Progenitor cell of endocrine pancreas (in vitro differentiated cells): ENCODE measurements at regions not wholly inside any gene's neighbourhood (a gene's known extent, or its start where the extent isn't known, plus 50 kb on each side); places are given as distances from the start of the nearest gene placed in this dataset.

ENCODE experiments used
- DNase-seq: peaks from one replicate; pipeline ENCODE4 v3.0.0; 2021; ENCODE audit warnings: low spot score; ENCODE audit not compliant: unreplicated experiment
- H3K27ac Mint-ChIP-seq: 2 replicates; pipeline ENCODE4 v1.8.0; 2021; ENCODE audit warnings: mild to moderate bottlenecking, moderate library complexity, mixed read lengths
- H3K27me3 Mint-ChIP-seq: 2 replicates; pipeline ENCODE4 v1.8.0; 2021; ENCODE audit warnings: mixed read lengths
- H3K36me3 Mint-ChIP-seq: 2 replicates; pipeline ENCODE4 v1.8.0; 2022; ENCODE audit warnings: mixed read lengths; ENCODE audit not compliant: insufficient read depth
- H3K4me1 Mint-ChIP-seq: 2 replicates; pipeline ENCODE4 v1.8.0; 2021; ENCODE audit warnings: low read depth, mixed read lengths
- H3K4me3 Mint-ChIP-seq: 2 replicates; pipeline ENCODE4 v1.8.0; 2021; ENCODE audit warnings: low read depth, mild to moderate bottlenecking, moderate library complexity, mixed read lengths
- H3K9me3 Mint-ChIP-seq: 2 replicates; pipeline ENCODE4 v1.8.0; 2021; ENCODE audit warnings: low read depth, mixed read lengths
- TF ChIP-seq, protein P1 (sequence below): fragments of 200-600 bp; sonication (generic); IDR thresholded peaks from one replicate; pipeline ENCODE4 v1.5.0; 2021; ENCODE audit warnings: antibody characterized with exemption, mild to moderate bottlenecking; ENCODE audit not compliant: unreplicated experiment

DNA sequence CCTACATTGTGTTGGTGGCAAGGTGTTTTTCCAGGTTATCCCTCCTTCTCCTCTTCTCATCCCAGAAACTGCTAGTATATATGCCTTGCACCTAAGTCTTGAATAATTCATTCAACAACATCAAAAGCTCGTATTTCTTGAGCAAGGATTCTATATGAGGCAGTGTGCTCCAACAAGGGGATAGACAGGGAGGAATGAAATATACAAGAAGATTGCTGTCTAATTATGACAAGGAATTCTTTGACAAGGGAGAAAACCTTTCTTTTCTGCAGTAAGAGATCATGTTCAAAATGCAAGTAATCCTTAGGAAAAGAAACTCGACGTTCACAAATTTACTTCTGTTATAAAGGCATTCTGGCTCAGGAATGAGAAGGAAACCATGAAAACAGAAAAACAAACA is 788.6 kb downstream of the TDRD15 start:
- Mint-ChIP-seq H3K4me1 (no peaks in the 10 kb centered on the region), H3K27me3 (no peaks in the 10 kb centered on the region), H3K9me3 (peaks cover 3% of the 10 kb centered on the region), H3K27ac (no peak overlapping the region), H3K4me3 (no peak overlapping the region), H3K36me3 (no peaks in the 10 kb centered on the region)
- TF ChIP-seq, protein P1, sequence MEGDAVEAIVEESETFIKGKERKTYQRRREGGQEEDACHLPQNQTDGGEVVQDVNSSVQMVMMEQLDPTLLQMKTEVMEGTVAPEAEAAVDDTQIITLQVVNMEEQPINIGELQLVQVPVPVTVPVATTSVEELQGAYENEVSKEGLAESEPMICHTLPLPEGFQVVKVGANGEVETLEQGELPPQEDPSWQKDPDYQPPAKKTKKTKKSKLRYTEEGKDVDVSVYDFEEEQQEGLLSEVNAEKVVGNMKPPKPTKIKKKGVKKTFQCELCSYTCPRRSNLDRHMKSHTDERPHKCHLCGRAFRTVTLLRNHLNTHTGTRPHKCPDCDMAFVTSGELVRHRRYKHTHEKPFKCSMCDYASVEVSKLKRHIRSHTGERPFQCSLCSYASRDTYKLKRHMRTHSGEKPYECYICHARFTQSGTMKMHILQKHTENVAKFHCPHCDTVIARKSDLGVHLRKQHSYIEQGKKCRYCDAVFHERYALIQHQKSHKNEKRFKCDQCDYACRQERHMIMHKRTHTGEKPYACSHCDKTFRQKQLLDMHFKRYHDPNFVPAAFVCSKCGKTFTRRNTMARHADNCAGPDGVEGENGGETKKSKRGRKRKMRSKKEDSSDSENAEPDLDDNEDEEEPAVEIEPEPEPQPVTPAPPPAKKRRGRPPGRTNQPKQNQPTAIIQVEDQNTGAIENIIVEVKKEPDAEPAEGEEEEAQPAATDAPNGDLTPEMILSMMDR = no peak
- DNase-seq = no peak

DNA sequence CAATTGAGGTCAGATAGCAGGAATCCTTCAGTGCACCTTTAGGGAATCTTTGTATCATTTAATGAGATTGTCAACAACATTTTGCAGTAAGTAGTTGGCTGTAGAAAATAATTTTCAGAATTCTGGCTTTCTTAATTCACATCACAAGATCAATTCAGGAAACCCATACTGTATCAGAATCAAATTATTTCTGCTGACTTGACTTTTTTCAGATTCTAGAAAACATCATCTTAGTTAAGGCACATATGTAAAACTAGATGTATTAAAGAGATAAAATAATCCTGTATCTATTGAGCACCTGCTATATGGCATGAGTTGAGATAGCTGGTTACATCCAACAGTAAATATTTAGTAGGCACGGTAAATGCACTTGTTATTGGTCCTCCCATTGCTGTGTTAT is 791.4 kb downstream of the TDRD15 start:
- DNase-seq = no peak
- Mint-ChIP-seq H3K9me3 (no peaks in the 10 kb centered on the region), H3K4me1 (no peaks in the 10 kb centered on the region), H3K36me3 (no peaks in the 10 kb centered on the region), H3K4me3 (no peak overlapping the region), H3K27me3 (no peaks in the 10 kb centered on the region), H3K27ac (no peak overlapping the region)
- TF ChIP-seq, protein P1 = no peak

DNA sequence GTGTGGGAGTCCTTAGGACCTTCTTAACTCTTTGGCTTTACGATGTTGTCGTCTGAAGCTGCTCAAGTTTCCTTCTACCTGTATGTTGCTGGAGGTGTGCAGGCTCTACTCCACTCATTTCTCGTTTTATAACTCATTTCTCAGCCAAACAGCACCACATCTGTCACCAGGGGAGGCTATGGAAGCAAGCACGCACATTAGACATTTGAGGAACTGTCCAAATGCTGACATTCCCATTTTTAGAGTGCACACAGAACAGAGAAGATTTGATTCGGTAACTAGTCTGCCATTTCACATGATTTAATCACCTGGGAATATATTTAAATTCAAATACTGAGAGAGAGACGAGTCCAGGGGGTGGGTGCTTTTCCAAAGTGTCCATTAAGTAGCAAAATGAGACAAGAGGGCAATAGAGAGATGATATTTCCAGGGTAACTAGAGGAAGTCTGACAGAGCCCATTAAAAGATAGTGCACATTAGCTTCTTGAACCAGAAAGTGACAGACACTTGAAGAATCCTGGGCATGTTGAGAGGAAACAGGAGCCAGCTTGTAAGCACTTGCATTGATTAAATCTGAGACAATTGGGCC is 793.3 kb downstream of the TDRD15 start:
- Mint-ChIP-seq H3K27ac (no peak overlapping the region), H3K27me3 (no peaks in the 10 kb centered on the region), H3K9me3 (no peaks in the 10 kb centered on the region), H3K36me3 (no peaks in the 10 kb centered on the region), H3K4me3 (no peak overlapping the region), H3K4me1 (no peaks in the 10 kb centered on the region)
- TF ChIP-seq, protein P1 = no peak
- DNase-seq = no peak

DNA sequence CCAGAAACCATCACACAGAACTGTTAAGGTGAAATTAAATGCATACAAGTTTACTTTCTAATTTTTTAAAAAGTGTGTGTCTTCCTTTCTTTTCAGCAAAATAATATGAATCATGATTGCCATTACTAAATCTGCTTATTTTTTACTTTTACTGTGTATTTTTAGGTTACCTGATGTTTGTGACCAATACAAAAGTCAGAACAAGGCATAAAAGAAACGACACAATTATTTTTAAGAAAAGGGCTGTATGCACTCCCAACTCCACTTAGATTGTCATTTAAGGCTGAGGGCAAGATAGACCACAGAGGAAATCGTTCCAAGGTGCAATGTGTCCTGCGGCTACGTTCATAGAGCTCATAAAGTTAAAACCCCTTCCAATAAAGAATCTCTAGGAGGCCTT is 797.0 kb downstream of the TDRD15 start:
- Mint-ChIP-seq H3K27ac (no peak overlapping the region), H3K9me3 (peaks cover 4% of the 10 kb centered on the region), H3K36me3 (no peaks in the 10 kb centered on the region), H3K4me3 (no peak overlapping the region), H3K27me3 (no peaks in the 10 kb centered on the region), H3K4me1 (no peaks in the 10 kb centered on the region)
- TF ChIP-seq, protein P1 = no peak
- DNase-seq = no peak

DNA sequence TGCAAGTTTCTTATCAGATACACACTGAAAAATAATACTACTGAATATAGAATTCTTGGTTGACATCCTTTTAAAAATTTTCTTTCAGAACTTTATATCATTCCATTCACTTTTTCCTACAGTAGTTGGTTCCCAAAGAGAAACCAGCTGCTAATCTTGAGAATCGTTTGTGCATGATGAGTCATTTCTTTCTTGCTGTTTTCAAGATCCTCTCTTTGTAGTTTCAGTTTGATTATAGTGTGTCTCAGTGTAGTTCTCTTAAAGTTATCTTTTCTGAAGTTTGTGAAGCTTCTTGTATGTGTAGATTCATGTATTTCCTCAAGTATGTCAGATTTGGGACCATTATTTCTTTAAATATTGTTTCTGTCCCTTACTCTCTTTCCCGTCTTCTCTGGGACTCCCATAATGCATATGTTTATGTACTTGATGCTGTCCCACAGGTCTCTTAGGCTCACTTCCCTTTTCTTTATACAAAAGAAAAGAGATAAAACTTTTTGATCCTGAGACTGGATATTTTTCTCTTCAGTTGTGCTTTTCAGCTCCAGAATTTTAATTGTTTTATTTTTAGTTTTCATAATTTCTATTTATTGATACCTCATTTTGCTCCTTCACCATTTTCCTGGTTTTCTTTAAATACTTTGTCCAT is 801.0 kb downstream of the TDRD15 start:
- Mint-ChIP-seq H3K27ac (no peak overlapping the region), H3K4me3 (no peak overlapping the region), H3K27me3 (no peaks in the 10 kb centered on the region), H3K36me3 (no peaks in the 10 kb centered on the region), H3K4me1 (no peaks in the 10 kb centered on the region), H3K9me3 (peaks cover 4% of the 10 kb centered on the region)
- DNase-seq = no peak
- TF ChIP-seq, protein P1 = no peak
